ENCODE measurements at regions not wholly inside any gene's neighbourhood (a gene's known extent, or its start where the extent isn't known, plus 50 kb on each side); places are given as distances from the start of the nearest gene placed in this dataset.

DNA sequence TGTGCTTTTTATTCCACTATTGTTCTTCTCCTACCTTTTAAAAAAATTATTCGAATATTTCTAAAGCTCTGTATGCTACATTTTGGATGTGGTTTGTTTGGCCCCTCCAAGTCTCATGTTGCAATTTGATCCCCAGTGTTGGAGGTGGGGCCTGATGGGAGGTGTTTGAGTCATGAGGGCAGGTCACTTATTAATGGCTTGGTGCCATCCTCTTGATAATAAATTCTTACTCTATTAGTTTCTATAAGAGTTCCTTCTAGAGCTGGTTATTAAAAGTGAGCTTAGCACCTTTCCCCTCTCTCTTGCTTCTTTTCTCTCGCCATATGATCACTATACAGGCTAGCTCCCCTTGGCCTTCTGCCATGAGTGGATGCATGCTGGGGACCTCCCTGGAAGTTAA, 445.6 kb upstream of the PDE3A start:
- no peaks in the 10 kb centered on the region for H3K36me3 ChIP-seq
- no peaks in the 10 kb centered on the region for H3K4me1 ChIP-seq
- no peak overlapping the region for H3K4me3 ChIP-seq
- TF ChIP-seq POLR2A (IDR thresholded peaks at IDR 0.05), result no peak
- TF ChIP-seq POLR2AphosphoS5 (IDR thresholded peaks at IDR 0.05), result no peak
- no peak for TF ChIP-seq EP300 (IDR thresholded peaks at IDR 0.05)
- no peak for TF ChIP-seq CTCF (IDR thresholded peaks at IDR 0.05)
- H3K27ac ChIP-seq, result no peak overlapping the region
- no peaks in the 10 kb centered on the region for H3K9me3 ChIP-seq
- WGBS, result 93% methylated on average over 2 of the region's 2 CpGs
- no peak for DNase-seq (ENCODE audit: low spot score in 2 of 2)
- H3K27me3 ChIP-seq, result no peaks in the 10 kb centered on the region

- TF ChIP-seq CTCF (IDR thresholded peaks at IDR 0.05), result no peak
- TF ChIP-seq POLR2A (IDR thresholded peaks at IDR 0.05), result no peak
- no peak for TF ChIP-seq POLR2AphosphoS5 (IDR thresholded peaks at IDR 0.05)
- no peak for TF ChIP-seq EP300 (IDR thresholded peaks at IDR 0.05)
- no peaks in the 10 kb centered on the region for H3K9me3 ChIP-seq
- no peak overlapping the region for H3K4me3 ChIP-seq
- no peaks in the 10 kb centered on the region for H3K27me3 ChIP-seq
- no peaks in the 10 kb centered on the region for H3K4me1 ChIP-seq
- no peak for DNase-seq (ENCODE audit: low spot score in 2 of 2)
- no peak overlapping the region for H3K27ac ChIP-seq
- no peaks in the 10 kb centered on the region for H3K36me3 ChIP-seq
Measured at GRCh38 chr12:19924360-19924759, 444.0 kb upstream of the PDE3A start.

GRCh38 chr12:19925841-19926240, 442.5 kb upstream of the PDE3A start:
- no peaks in the 10 kb centered on the region for H3K27me3 ChIP-seq
- H3K27ac ChIP-seq, result no peak overlapping the region
- H3K36me3 ChIP-seq, result no peaks in the 10 kb centered on the region
- WGBS, result 86% methylated on average over 2 of the region's 2 CpGs
- H3K4me3 ChIP-seq, result no peak overlapping the region
- H3K9me3 ChIP-seq, result no peaks in the 10 kb centered on the region
- H3K4me1 ChIP-seq, result no peaks in the 10 kb centered on the region
- TF ChIP-seq EP300 (IDR thresholded peaks at IDR 0.05) (no peak), POLR2A (IDR thresholded peaks at IDR 0.05) (no peak), POLR2AphosphoS5 (IDR thresholded peaks at IDR 0.05) (no peak), CTCF (IDR thresholded peaks at IDR 0.05) (no peak)
- DNase-seq (ENCODE audit: low spot score in 2 of 2), result no peak

- no peaks in the 10 kb centered on the region for H3K36me3 ChIP-seq
- TF ChIP-seq POLR2AphosphoS5 (IDR thresholded peaks at IDR 0.05), result no peak
- no peak for TF ChIP-seq POLR2A (IDR thresholded peaks at IDR 0.05)
- no peak for TF ChIP-seq CTCF (IDR thresholded peaks at IDR 0.05)
- H3K27me3 ChIP-seq, result no peaks in the 10 kb centered on the region
- DNase-seq (ENCODE audit: low spot score in 2 of 2), result no peak
- H3K9me3 ChIP-seq, result no peaks in the 10 kb centered on the region
- H3K4me3 ChIP-seq, result no peak overlapping the region
- 90% methylated on average over 1 of the region's 1 CpG for WGBS
- H3K4me1 ChIP-seq, result no peaks in the 10 kb centered on the region
- no peak overlapping the region for H3K27ac ChIP-seq
Measured at GRCh38 chr12:19926266-19926665, 442.1 kb upstream of the PDE3A start.

DNA sequence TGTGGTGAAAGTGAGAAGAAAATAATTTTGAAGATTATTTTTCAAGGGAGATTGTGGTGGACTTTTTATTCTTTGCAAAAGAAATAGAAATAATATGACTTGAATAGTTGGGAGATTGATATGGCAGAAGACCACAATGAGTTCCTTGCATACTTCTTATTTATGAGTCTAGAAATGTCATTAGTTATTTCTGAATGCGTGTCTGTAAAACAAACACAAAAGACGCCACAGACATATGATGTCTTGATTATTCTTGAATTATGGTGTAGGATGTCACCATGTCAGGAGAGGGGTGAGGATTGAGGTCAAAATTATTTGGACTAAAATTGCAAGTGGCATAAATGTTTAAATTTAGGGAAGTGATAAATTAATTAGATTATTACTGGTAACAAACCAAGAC, 440.7 kb upstream of the PDE3A start:
- no peaks in the 10 kb centered on the region for H3K27me3 ChIP-seq
- H3K36me3 ChIP-seq, result no peaks in the 10 kb centered on the region
- no peak overlapping the region for H3K27ac ChIP-seq
- no peak for DNase-seq (ENCODE audit: low spot score in 2 of 2)
- TF ChIP-seq EP300 (IDR thresholded peaks at IDR 0.05) (no peak), CTCF (IDR thresholded peaks at IDR 0.05) (no peak), POLR2A (IDR thresholded peaks at IDR 0.05) (no peak), POLR2AphosphoS5 (IDR thresholded peaks at IDR 0.05) (no peak)
- H3K4me1 ChIP-seq, result no peaks in the 10 kb centered on the region
- no peaks in the 10 kb centered on the region for H3K9me3 ChIP-seq
- H3K4me3 ChIP-seq, result no peak overlapping the region
- 79% methylated on average over 2 of the region's 2 CpGs for WGBS

All from suprapubic skin (tissue), 4 donors.